Fibroblast of lung (primary cell): ENCODE measurements at regions not wholly inside any gene's neighbourhood (a gene's known extent, or its start where the extent isn't known, plus 50 kb on each side); places are given as distances from the start of the nearest gene placed in this dataset.

Experiments used
- DNase-seq, 2 donors: peaks; one replicate each; pipeline versions ENCODE4 v3.0.0 to v3.0.0-alpha.2; 2010; ENCODE audit warnings: low read depth in 2 of 2
- H2AFZ ChIP-seq: 2 replicates; pipeline ENCODE4 v1.5.1; 2012; ENCODE audit warnings: low read length, control low read depth, inconsistent platforms
- H3K27ac ChIP-seq: 2 replicates; pipeline ENCODE4 v1.5.1; 2011; ENCODE audit warnings: low read length, control low read depth; ENCODE audit not compliant: insufficient read depth
- H3K27me3 ChIP-seq: 2 replicates; pipeline ENCODE4 v1.5.1; 2011; ENCODE audit warnings: mild to moderate bottlenecking, low read length; ENCODE audit not compliant: control insufficient read depth, insufficient read depth
- H3K36me3 ChIP-seq: 2 replicates; pipeline ENCODE4 v1.5.1; 2011; ENCODE audit warnings: low read length; ENCODE audit not compliant: control insufficient read depth, insufficient read depth
- H3K4me1 ChIP-seq: 2 replicates; pipeline ENCODE4 v1.5.1; 2011; ENCODE audit warnings: low read length; ENCODE audit not compliant: control insufficient read depth, insufficient read depth; ENCODE audit errors: extremely low read depth
- H3K4me2 ChIP-seq: 2 replicates; pipeline ENCODE4 v1.5.1; 2011; ENCODE audit warnings: low read length, control low read depth; ENCODE audit not compliant: insufficient read depth; ENCODE audit errors: extremely low read depth
- H3K4me3 ChIP-seq, 4 experiments: fragments of 200-600 bp in 1 of 4; sonication (generic) in 1 of 4; replicated peaks in 1 of 4; 2 replicates each; pipeline ENCODE4 v1.5.1; 2011 to 2016; ENCODE audit warnings: low read length in 4 of 4, low read depth in 3 of 4, mild to moderate bottlenecking in 3 of 4, control low read depth in 2 of 4, inconsistent platforms in 1 of 4, mixed read lengths in 1 of 4; ENCODE audit not compliant: insufficient read depth in 1 of 4; ENCODE audit errors: control extremely low read depth in 1 of 4
- H3K79me2 ChIP-seq: 2 replicates; pipeline ENCODE4 v1.5.1; 2012; ENCODE audit warnings: mild to moderate bottlenecking, low read length, inconsistent platforms; ENCODE audit not compliant: control insufficient read depth, insufficient read depth
- H3K9ac ChIP-seq: 2 replicates; pipeline ENCODE4 v1.5.1; 2011; ENCODE audit warnings: mild to moderate bottlenecking, low read length, control low read depth; ENCODE audit not compliant: insufficient read depth
- H3K9me3 ChIP-seq: 2 replicates; pipeline ENCODE4 v1.5.1; 2012; ENCODE audit warnings: low read depth, low read length; ENCODE audit not compliant: control insufficient read depth, insufficient read depth
- H4K20me1 ChIP-seq: 2 replicates; pipeline ENCODE4 v1.5.1; 2011; ENCODE audit warnings: low read length; ENCODE audit not compliant: control insufficient read depth, insufficient read depth; ENCODE audit errors: extremely low read depth
- CTCF ChIP-seq, 2 donors: IDR thresholded peaks in 1 of 2; conservative IDR thresholded peaks in 1 of 2; 1 replicate in 1 of 2; 2 replicates in 1 of 2; pipeline ENCODE4 v1.5.1; 2011 to 2012; ENCODE audit warnings: low read length in 2 of 2, control low read depth in 1 of 2, inconsistent platforms in 1 of 2, low read depth in 1 of 2, mild to moderate bottlenecking in 1 of 2
- EZH2 ChIP-seq: IDR thresholded peaks from 2 replicates; pipeline ENCODE4 v1.5.1; 2012; ENCODE audit warnings: low read length, control low read depth, mild to moderate bottlenecking; ENCODE audit errors: missing control alignments

GRCh38 chr4:110680265-110680664, 57.4 kb upstream of the PITX2 start:
- Histone ChIP-seq H2AFZ (no peak overlapping the region), H4K20me1 (no peaks in the 10 kb centered on the region), H3K27ac (no peak overlapping the region), H3K4me2 (no peak overlapping the region), H3K4me1 (no peaks in the 10 kb centered on the region), H3K9me3 (no peaks in the 10 kb centered on the region), H3K4me3 (no peak overlapping the region), H3K27me3 (no peaks in the 10 kb centered on the region), H3K79me2 (no peaks in the 10 kb centered on the region), H3K36me3 (no peaks in the 10 kb centered on the region), H3K9ac (no peak overlapping the region)
- no peak for DNase-seq
- TF ChIP-seq CTCF (conservative IDR thresholded peaks at IDR 0.05 in 1 of 2, IDR thresholded peaks at IDR 0.05 in 1 of 2; ENCODE audit: low read depth in 1 of 2, low read length in 2 of 2): no peak
- no peak for TF ChIP-seq EZH2

- no peak for DNase-seq
- TF ChIP-seq CTCF (conservative IDR thresholded peaks at IDR 0.05 in 1 of 2, IDR thresholded peaks at IDR 0.05 in 1 of 2; ENCODE audit: low read depth in 1 of 2, low read length in 2 of 2) (no peak), EZH2 (no peak)
Measured at GRCh38 chr4:110681381-110681780, 58.5 kb upstream of the PITX2 start.

GRCh38 chr4:110682311-110682710, 59.4 kb upstream of the PITX2 start:
- no peak overlapping the region for H3K4me3 ChIP-seq
- no peak overlapping the region for H3K9ac ChIP-seq
- TF ChIP-seq CTCF (conservative IDR thresholded peaks at IDR 0.05 in 1 of 2, IDR thresholded peaks at IDR 0.05 in 1 of 2; ENCODE audit: low read depth in 1 of 2, low read length in 2 of 2) (no peak), EZH2 (no peak)
- H2AFZ ChIP-seq: no peak overlapping the region
- H3K27ac ChIP-seq: no peak overlapping the region
- H3K36me3 ChIP-seq: no peaks in the 10 kb centered on the region
- H3K4me2 ChIP-seq: no peak overlapping the region
- H3K4me1 ChIP-seq: no peaks in the 10 kb centered on the region
- no peaks in the 10 kb centered on the region for H3K9me3 ChIP-seq
- H3K79me2 ChIP-seq: no peaks in the 10 kb centered on the region
- no peaks in the 10 kb centered on the region for H3K27me3 ChIP-seq
- H4K20me1 ChIP-seq: no peaks in the 10 kb centered on the region
- DNase-seq: no peak

More at GRCh38 chr4:110681381-110681780, 58.5 kb upstream of the PITX2 start:
- H3K27ac ChIP-seq: no peak overlapping the region
- H3K4me3 ChIP-seq: no peak overlapping the region
- no peaks in the 10 kb centered on the region for H3K36me3 ChIP-seq
- no peak overlapping the region for H2AFZ ChIP-seq
- no peak overlapping the region for H3K4me2 ChIP-seq
- H3K9me3 ChIP-seq: no peaks in the 10 kb centered on the region
- no peaks in the 10 kb centered on the region for H4K20me1 ChIP-seq
- no peaks in the 10 kb centered on the region for H3K27me3 ChIP-seq
- H3K9ac ChIP-seq: no peak overlapping the region
- H3K79me2 ChIP-seq: no peaks in the 10 kb centered on the region
- no peaks in the 10 kb centered on the region for H3K4me1 ChIP-seq
